T-helper 2 cell (primary cell): ENCODE measurements at regions not wholly inside any gene's neighbourhood (a gene's known extent, or its start where the extent isn't known, plus 50 kb on each side); places are given as distances from the start of the nearest gene placed in this dataset.

Experiments used
- DNase-seq, 5 experiments: peaks; one replicate each; pipeline versions ENCODE4 v3.0.0 to v3.0.0-alpha.2; 2012 to 2022

GRCh38 chr2:237171396-237171795 is 85.7 kb downstream of the COPS8 start:
- DNase-seq, result no peak

GRCh38 chr2:237171881-237172280 is 86.2 kb downstream of the COPS8 start:
- DNase-seq, result no peak

GRCh38 chr2:237177052-237177451 is 91.4 kb downstream of the COPS8 start:
- no peak for DNase-seq

GRCh38 chr2:237177986-237178385 is 92.3 kb downstream of the COPS8 start:
- no peak for DNase-seq

GRCh38 chr2:237178396-237178795 is 92.7 kb downstream of the COPS8 start:
- no peak for DNase-seq

GRCh38 chr2:237179161-237179560 is 93.5 kb downstream of the COPS8 start:
- no peak for DNase-seq

- no peak for DNase-seq
Measured at GRCh38 chr2:237180187-237180586, 94.5 kb downstream of the COPS8 start.

GRCh38 chr2:237180987-237181386 is 95.3 kb downstream of the COPS8 start:
- no peak for DNase-seq

- DNase-seq, result no peak
Measured at GRCh38 chr2:237181844-237182243, 96.2 kb downstream of the COPS8 start.

- no peak for DNase-seq
Measured at GRCh38 chr2:237182422-237183123, 96.9 kb downstream of the COPS8 start.

GRCh38 chr2:237184192-237184918 is 98.7 kb downstream of the COPS8 start:
- DNase-seq, result no peak

- no peak for DNase-seq
Measured at GRCh38 chr2:237184919-237185552, 99.3 kb downstream of the COPS8 start.

GRCh38 chr2:237185553-237185925 is 99.8 kb downstream of the COPS8 start:
- no peak for DNase-seq

- DNase-seq, result no peak
Measured at GRCh38 chr2:237189799-237190198, 104.1 kb downstream of the COPS8 start.

GRCh38 chr2:237190966-237191713 is 105.5 kb downstream of the COPS8 start:
- DNase-seq, result no peak

- DNase-seq, result no peak
Measured at GRCh38 chr2:237191714-237192081, 106.0 kb downstream of the COPS8 start.

- no peak for DNase-seq
Measured at GRCh38 chr2:237192881-237193280, 107.2 kb downstream of the COPS8 start.

- DNase-seq, result no peak
Measured at GRCh38 chr2:237193436-237193835, 107.7 kb downstream of the COPS8 start.

GRCh38 chr2:237194081-237194480 is 108.4 kb downstream of the COPS8 start:
- no peak for DNase-seq

- no peak for DNase-seq
Measured at GRCh38 chr2:237194906-237195305, 109.2 kb downstream of the COPS8 start.

GRCh38 chr2:237195396-237196120 is 109.9 kb downstream of the COPS8 start:
- DNase-seq, result no peak

GRCh38 chr2:237196409-237196808 is 110.7 kb downstream of the COPS8 start:
- no peak for DNase-seq
